Cardiac muscle cell (in vitro differentiated cells and primary cell): ENCODE measurements at regions not wholly inside any gene's neighbourhood (a gene's known extent, or its start where the extent isn't known, plus 50 kb on each side); places are given as distances from the start of the nearest gene placed in this dataset.

ENCODE experiments used
- DNase-seq, 2 donors: peaks; one replicate each; pipeline versions ENCODE4 v3.0.0 to v3.0.0-alpha.2; 2010 to 2017; ENCODE audit warnings: low read depth in 1 of 2, low spot score in 1 of 2
- H3K27ac ChIP-seq: fragments of 200-600 bp; sonication (generic); 2 replicates; pipeline ENCODE4 v1.5.1; 2016
- H3K27me3 ChIP-seq: fragments of 200-600 bp; sonication (generic); 2 replicates; pipeline ENCODE4 v1.6.0; 2016; ENCODE audit warnings: control low read depth
- H3K36me3 ChIP-seq: fragments of 200-600 bp; sonication (generic); 2 replicates; pipeline ENCODE4 v1.5.1; 2016; ENCODE audit warnings: control low read depth
- H3K4me1 ChIP-seq: fragments of 200-600 bp; sonication (generic); 2 replicates; pipeline ENCODE4 v1.8.1; 2017; ENCODE audit warnings: low read depth, mild to moderate bottlenecking, mixed run types
- H3K4me3 ChIP-seq: fragments of 200-600 bp; sonication (generic); 2 replicates; pipeline ENCODE4 v1.5.1; 2016; ENCODE audit warnings: mild to moderate bottlenecking
- H3K9me3 ChIP-seq: fragments of 200-600 bp; sonication (generic); 2 replicates; pipeline ENCODE4 v1.5.1; 2017; ENCODE audit warnings: low read depth, mild to moderate bottlenecking, control low read depth
- CTCF ChIP-seq: IDR thresholded peaks from 2 replicates; pipeline ENCODE4 v1.5.1; 2012; ENCODE audit warnings: low read depth, mild to moderate bottlenecking, low read length

- Histone ChIP-seq H3K4me1 (no peaks in the 10 kb centered on the region), H3K27me3 (no peaks in the 10 kb centered on the region), H3K27ac (no peak overlapping the region), H3K9me3 (no peaks in the 10 kb centered on the region), H3K36me3 (no peaks in the 10 kb centered on the region), H3K4me3 (no peak overlapping the region)
- no peak for TF ChIP-seq CTCF
- DNase-seq: no peak
Measured at GRCh38 chr13:106626473-106626872, 58.5 kb upstream of the ARGLU1 start.

GRCh38 chr13:106625578-106625977 lies 57.6 kb upstream of the ARGLU1 start:
- H3K4me3 ChIP-seq: no peak overlapping the region
- H3K27me3 ChIP-seq: no peaks in the 10 kb centered on the region
- no peaks in the 10 kb centered on the region for H3K9me3 ChIP-seq
- H3K36me3 ChIP-seq: no peaks in the 10 kb centered on the region
- no peak for DNase-seq
- TF ChIP-seq CTCF: no peak
- no peaks in the 10 kb centered on the region for H3K4me1 ChIP-seq
- H3K27ac ChIP-seq: no peak overlapping the region

- no peaks in the 10 kb centered on the region for H3K27me3 ChIP-seq
- no peak overlapping the region for H3K27ac ChIP-seq
- no peaks in the 10 kb centered on the region for H3K4me1 ChIP-seq
- DNase-seq: no peak
- no peaks in the 10 kb centered on the region for H3K36me3 ChIP-seq
- TF ChIP-seq CTCF: no peak
- no peak overlapping the region for H3K4me3 ChIP-seq
- H3K9me3 ChIP-seq: no peaks in the 10 kb centered on the region
Measured at GRCh38 chr13:106623799-106624460, 56.0 kb upstream of the ARGLU1 start.

GRCh38 chr13:106621833-106622232 lies 53.9 kb upstream of the ARGLU1 start:
- DNase-seq: no peak
- Histone ChIP-seq H3K4me3 (no peak overlapping the region), H3K27ac (no peak overlapping the region), H3K9me3 (no peaks in the 10 kb centered on the region), H3K4me1 (no peaks in the 10 kb centered on the region), H3K27me3 (no peaks in the 10 kb centered on the region), H3K36me3 (no peaks in the 10 kb centered on the region)
- no peak for TF ChIP-seq CTCF

- H3K27me3 ChIP-seq: no peaks in the 10 kb centered on the region
- no peaks in the 10 kb centered on the region for H3K9me3 ChIP-seq
- DNase-seq: peak; percentile 77 to 84
- H3K36me3 ChIP-seq: no peaks in the 10 kb centered on the region
- H3K27ac ChIP-seq: no peak overlapping the region
- no peaks in the 10 kb centered on the region for H3K4me1 ChIP-seq
- peak; percentile 90 for TF ChIP-seq CTCF
- H3K4me3 ChIP-seq: no peak overlapping the region
Measured at GRCh38 chr13:106619688-106620555, 52.0 kb upstream of the ARGLU1 start.
